Lower leg skin (tissue), 3 donors: ENCODE measurements at regions not wholly inside any gene's neighbourhood (a gene's known extent, or its start where the extent isn't known, plus 50 kb on each side); places are given as distances from the start of the nearest gene placed in this dataset.

Source experiments
- POLR2A ChIP-seq, 2 donors: fragments of 450-650 bp; IDR thresholded peaks; one replicate each; pipeline ENCODE4 v1.6.1; 2016 to 2017; ENCODE audit warnings: antibody characterized with exemption in 2 of 2, mild to moderate bottlenecking in 1 of 2, moderate library complexity in 1 of 2
- TF ChIP-seq, protein P1 (sequence below), 3 donors: fragments of 450-650 bp; IDR thresholded peaks; one replicate each; pipeline ENCODE4 v1.5.1; 2016; ENCODE audit warnings: antibody characterized with exemption in 3 of 3, mild to moderate bottlenecking in 3 of 3, moderate library complexity in 2 of 3

DNA sequence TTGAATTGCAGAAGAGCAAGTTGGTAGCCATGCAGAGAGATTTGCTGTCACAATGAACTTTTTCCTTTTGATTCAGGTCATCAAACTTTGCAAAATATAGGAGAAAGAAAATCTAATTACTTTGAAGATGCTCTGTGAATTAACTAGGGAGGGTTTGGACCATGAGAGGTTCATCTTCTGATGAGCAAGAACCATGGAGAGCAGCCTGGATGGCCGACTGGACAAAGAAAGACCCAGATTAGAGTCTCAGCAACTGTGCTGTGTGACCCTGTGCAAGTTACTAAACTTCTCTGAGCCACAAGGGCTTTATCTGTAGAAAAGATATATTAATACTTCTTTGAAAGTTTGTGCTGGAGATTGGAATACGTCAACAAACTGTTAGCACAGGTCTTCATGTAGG, 122.6 kb upstream of the ADAMTS18 start:
- no peak for TF ChIP-seq POLR2A (IDR thresholded peaks at IDR 0.05)
- TF ChIP-seq, protein P1, sequence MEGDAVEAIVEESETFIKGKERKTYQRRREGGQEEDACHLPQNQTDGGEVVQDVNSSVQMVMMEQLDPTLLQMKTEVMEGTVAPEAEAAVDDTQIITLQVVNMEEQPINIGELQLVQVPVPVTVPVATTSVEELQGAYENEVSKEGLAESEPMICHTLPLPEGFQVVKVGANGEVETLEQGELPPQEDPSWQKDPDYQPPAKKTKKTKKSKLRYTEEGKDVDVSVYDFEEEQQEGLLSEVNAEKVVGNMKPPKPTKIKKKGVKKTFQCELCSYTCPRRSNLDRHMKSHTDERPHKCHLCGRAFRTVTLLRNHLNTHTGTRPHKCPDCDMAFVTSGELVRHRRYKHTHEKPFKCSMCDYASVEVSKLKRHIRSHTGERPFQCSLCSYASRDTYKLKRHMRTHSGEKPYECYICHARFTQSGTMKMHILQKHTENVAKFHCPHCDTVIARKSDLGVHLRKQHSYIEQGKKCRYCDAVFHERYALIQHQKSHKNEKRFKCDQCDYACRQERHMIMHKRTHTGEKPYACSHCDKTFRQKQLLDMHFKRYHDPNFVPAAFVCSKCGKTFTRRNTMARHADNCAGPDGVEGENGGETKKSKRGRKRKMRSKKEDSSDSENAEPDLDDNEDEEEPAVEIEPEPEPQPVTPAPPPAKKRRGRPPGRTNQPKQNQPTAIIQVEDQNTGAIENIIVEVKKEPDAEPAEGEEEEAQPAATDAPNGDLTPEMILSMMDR (IDR thresholded peaks at IDR 0.05), result no peak
